Heart left ventricle (tissue), 13 donors: ENCODE measurements at regions not wholly inside any gene's neighbourhood (a gene's known extent, or its start where the extent isn't known, plus 50 kb on each side); places are given as distances from the start of the nearest gene placed in this dataset.

Experiments used
- POLR2A ChIP-seq, 2 donors: fragments of 450-650 bp; IDR thresholded peaks; one replicate each; pipeline ENCODE4 v1.6.1; 2017; ENCODE audit warnings: antibody characterized with exemption in 2 of 2, mild to moderate bottlenecking in 2 of 2, moderate library complexity in 2 of 2
- TF ChIP-seq, protein P1 (sequence below), 12 donors: fragments of 200-600 bp; sonication (generic) in 4 of 12; IDR thresholded peaks; one replicate each; pipeline versions ENCODE4 v1.5.0 to v1.8.0; 2018 to 2022; ENCODE audit warnings: antibody characterized with exemption in 12 of 12, mild to moderate bottlenecking in 5 of 12
- donor health status: ischemic (EF 13 %, LVEDD 7.1; RV severe dilation, severe dysfunction).
- donor health status: DM: no; HTN: yes; CAD: no.
- donor health status: DM: no; HTN: no; CAD: no.
- donor health status: ischemic (EF 25% LVEDD 6.9; RV normal size, moderate dysfunction).
- donor health status: ischemic (EF 25% LVEDD 5.7; RV mildly dilated, moderate dysfunction).
- donor health status: ischemic (EF 35%, LVEDD 5.7; RV mildly dilated, moderate dysfunction).
- donor health status: nonischemic (EF 11% LVEDD 7.7; RV severe dilation, severe dysfunction).
- donor health status: DM: yes; HTN: yes; CAD: no.
- donor health status: PGD.
- donor health status: ischemic (EF 29% LVEDD 5.4; RV normal size, mild dysfunction).
- donor health status: nonischemic (EF 23%, LVEDD 6.1; RV moderate dilation, normal function).

- no peak for TF ChIP-seq POLR2A (IDR thresholded peaks at IDR 0.05)
- TF ChIP-seq, protein P1, sequence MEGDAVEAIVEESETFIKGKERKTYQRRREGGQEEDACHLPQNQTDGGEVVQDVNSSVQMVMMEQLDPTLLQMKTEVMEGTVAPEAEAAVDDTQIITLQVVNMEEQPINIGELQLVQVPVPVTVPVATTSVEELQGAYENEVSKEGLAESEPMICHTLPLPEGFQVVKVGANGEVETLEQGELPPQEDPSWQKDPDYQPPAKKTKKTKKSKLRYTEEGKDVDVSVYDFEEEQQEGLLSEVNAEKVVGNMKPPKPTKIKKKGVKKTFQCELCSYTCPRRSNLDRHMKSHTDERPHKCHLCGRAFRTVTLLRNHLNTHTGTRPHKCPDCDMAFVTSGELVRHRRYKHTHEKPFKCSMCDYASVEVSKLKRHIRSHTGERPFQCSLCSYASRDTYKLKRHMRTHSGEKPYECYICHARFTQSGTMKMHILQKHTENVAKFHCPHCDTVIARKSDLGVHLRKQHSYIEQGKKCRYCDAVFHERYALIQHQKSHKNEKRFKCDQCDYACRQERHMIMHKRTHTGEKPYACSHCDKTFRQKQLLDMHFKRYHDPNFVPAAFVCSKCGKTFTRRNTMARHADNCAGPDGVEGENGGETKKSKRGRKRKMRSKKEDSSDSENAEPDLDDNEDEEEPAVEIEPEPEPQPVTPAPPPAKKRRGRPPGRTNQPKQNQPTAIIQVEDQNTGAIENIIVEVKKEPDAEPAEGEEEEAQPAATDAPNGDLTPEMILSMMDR (IDR thresholded peaks at IDR 0.05): no peak
Observed at GRCh38 chr13:78940455-78941130, 281.6 kb upstream of the OBI1 start.
